ENCODE measurements at regions not wholly inside any gene's neighbourhood (a gene's known extent, or its start where the extent isn't known, plus 50 kb on each side); places are given as distances from the start of the nearest gene placed in this dataset.

DNA sequence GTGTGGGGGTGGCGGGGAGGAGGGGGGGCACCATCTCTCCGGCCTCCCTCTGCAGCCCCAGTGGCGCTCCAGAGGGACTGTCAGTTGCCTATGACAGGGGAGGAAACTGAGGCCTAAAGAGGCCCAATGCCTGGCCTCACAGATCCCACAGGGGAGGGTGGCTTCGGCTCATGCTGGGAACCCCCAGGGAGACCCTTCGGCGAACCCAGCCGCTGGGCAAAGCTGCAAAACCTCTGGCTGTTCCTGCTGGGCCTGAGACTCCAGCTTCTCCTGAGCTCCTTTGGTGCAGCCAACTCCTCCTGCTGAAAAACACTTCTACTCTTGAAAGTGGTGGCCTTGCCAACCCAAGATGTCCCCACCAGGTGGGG lies 170.1 kb upstream of the RTL1 start:
- TF ChIP-seq, protein P1, sequence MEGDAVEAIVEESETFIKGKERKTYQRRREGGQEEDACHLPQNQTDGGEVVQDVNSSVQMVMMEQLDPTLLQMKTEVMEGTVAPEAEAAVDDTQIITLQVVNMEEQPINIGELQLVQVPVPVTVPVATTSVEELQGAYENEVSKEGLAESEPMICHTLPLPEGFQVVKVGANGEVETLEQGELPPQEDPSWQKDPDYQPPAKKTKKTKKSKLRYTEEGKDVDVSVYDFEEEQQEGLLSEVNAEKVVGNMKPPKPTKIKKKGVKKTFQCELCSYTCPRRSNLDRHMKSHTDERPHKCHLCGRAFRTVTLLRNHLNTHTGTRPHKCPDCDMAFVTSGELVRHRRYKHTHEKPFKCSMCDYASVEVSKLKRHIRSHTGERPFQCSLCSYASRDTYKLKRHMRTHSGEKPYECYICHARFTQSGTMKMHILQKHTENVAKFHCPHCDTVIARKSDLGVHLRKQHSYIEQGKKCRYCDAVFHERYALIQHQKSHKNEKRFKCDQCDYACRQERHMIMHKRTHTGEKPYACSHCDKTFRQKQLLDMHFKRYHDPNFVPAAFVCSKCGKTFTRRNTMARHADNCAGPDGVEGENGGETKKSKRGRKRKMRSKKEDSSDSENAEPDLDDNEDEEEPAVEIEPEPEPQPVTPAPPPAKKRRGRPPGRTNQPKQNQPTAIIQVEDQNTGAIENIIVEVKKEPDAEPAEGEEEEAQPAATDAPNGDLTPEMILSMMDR (IDR thresholded peaks at IDR 0.05), result no peak
- TF ChIP-seq POLR2AphosphoS5 (IDR thresholded peaks at IDR 0.05) (no peak), POLR2A (IDR thresholded peaks at IDR 0.05) (no peak)
